Psoas muscle (tissue), 7 donors: ENCODE measurements at regions not wholly inside any gene's neighbourhood (a gene's known extent, or its start where the extent isn't known, plus 50 kb on each side); places are given as distances from the start of the nearest gene placed in this dataset.
"Not testable (repeated sequence)": the region's sequence is repeated elsewhere in the genome, so short reads cannot be mapped to it uniquely, and the experiment has no call there.

Experiments
- ATAC-seq, 4 donors: fragments of 200-7000 bp; cut with Tn5 transposase; one replicate each; pipeline ENCODE4 v1.9.1; 2020; ENCODE audit warnings: moderate library complexity in 3 of 4, mild to moderate bottlenecking in 2 of 4
- DNase-seq, 2 donors: peaks; one replicate each; pipeline ENCODE4 v3.0.0-alpha.2; 2020
- H3K27ac ChIP-seq: fragments of 200-600 bp; one replicate; pipeline ENCODE4 v1.8.0; 2022
- H3K27me3 ChIP-seq, 3 donors: fragments of 200-600 bp in 1 of 3; one replicate each; pipeline versions ENCODE4 v1.6.1 to v1.8.0; 2013 to 2022; ENCODE audit warnings: low read length in 2 of 3, mild to moderate bottlenecking in 2 of 3, moderate library complexity in 1 of 3; ENCODE audit not compliant: insufficient read depth in 3 of 3
- H3K36me3 ChIP-seq, 2 donors: fragments of 200-600 bp in 1 of 2; one replicate each; pipeline versions ENCODE4 v1.6.1 to v1.8.0; 2013 to 2022; ENCODE audit warnings: low read depth in 1 of 2, mild to moderate bottlenecking in 1 of 2, moderate library complexity in 1 of 2; ENCODE audit not compliant: insufficient read depth in 1 of 2
- H3K4me1 ChIP-seq: fragments of 200-600 bp; one replicate; pipeline ENCODE4 v1.8.0; 2022
- H3K4me3 ChIP-seq: fragments of 200-600 bp; one replicate; pipeline ENCODE4 v1.8.0; 2022; ENCODE audit warnings: mild to moderate bottlenecking
- H3K9me3 ChIP-seq: fragments of 200-600 bp; one replicate; pipeline ENCODE4 v1.8.0; 2022
- CTCF ChIP-seq: fragments of 200-600 bp; IDR thresholded peaks from one replicate; pipeline ENCODE4 v1.8.0; 2022; ENCODE audit warnings: antibody characterized with exemption
- WGBS, 3 donors: extraction: QIAGEN DNeasy Blood & Tissue Kit; methylation state at CpG; one replicate each; pipeline versions ENCODE4 v1.1.6 to v1.1.7; 2013; 5-methylcytosine and 5-hydroxymethylcytosine counted together
- intact Hi-C, 2 donors: fragments of 100-400 bp; cut with DNase I; formaldehyde crosslinking; loops; one replicate each; pipeline versions ENCODE4 v1.11.0 to v1.14.2; 2022
- donor health status: healthy with polysubstance abuse.
- donor health status: DM: no; HTN: no; CAD: no; lungs with moderate emphysema.
- donor health status: Bipolar disorder and iron deficiency.
- donor health status: healthy.
- donor health status: DM: yes; HTN: yes; CAD: no.
- donor health status: DM: no; HTN: no; CAD: no.
- donor health status: DM: yes; HTN: yes; CAD: no.

- no peak for TF ChIP-seq CTCF
- 90 to 95% (median 94%) methylated on average over 30 of the region's 30 CpGs for whole genome bisulfite sequencing, 3 donors
- intact Hi-C loops, result no loop called here
These were observed 133.2 kb downstream of the IGLL1 start for GRCh38 chr22:23446796-23447350.

GRCh38 chr22:23446194-23446593 lies 133.9 kb downstream of the IGLL1 start:
- DNase-seq, H3K9me3 ChIP-seq, H3K27ac ChIP-seq, intact Hi-C loops, H3K4me1 ChIP-seq, ATAC-seq, H3K4me3 ChIP-seq, H3K36me3 ChIP-seq, H3K27me3 ChIP-seq: not testable (repeated sequence)

More at GRCh38 chr22:23446796-23447350, 133.2 kb downstream of the IGLL1 start:
- Histone ChIP-seq H3K4me3 (no peak overlapping the region), H3K27ac (no peak overlapping the region), H3K27me3 (peaks cover 0 to 2% (median 0%) of the 10 kb centered on the region in 3 donors), H3K36me3 (no peaks in the 10 kb centered on the region), H3K9me3 (no peaks in the 10 kb centered on the region), H3K4me1 (no peaks in the 10 kb centered on the region)
- DNase-seq (no peak), ATAC-seq (no peak)

GRCh38 chr22:23443905-23444304 lies 136.2 kb downstream of the IGLL1 start:
- WGBS, 3 donors, result 44 to 48% (median 46%) methylated on average over 1 to 2 of the region's 2 CpGs
- H3K4me3 ChIP-seq, H3K27me3 ChIP-seq, H3K36me3 ChIP-seq, intact Hi-C loops, H3K27ac ChIP-seq, H3K9me3 ChIP-seq, DNase-seq, ATAC-seq, H3K4me1 ChIP-seq: not testable (repeated sequence)

GRCh38 chr22:23439581-23439980 lies 140.5 kb downstream of the IGLL1 start:
- H3K4me1 ChIP-seq, DNase-seq, H3K4me3 ChIP-seq, H3K27me3 ChIP-seq, ATAC-seq, H3K36me3 ChIP-seq, H3K27ac ChIP-seq, H3K9me3 ChIP-seq, intact Hi-C loops: not testable (repeated sequence)
- 91 to 98% (median 96%) methylated on average over 3 of the region's 3 CpGs for WGBS, 3 donors

- intact Hi-C loops, result no loop called here
- no peak for TF ChIP-seq CTCF
- 51 to 59% (median 54%) methylated on average over 12 to 13 of the region's 13 CpGs for WGBS, 3 donors
- H3K36me3 ChIP-seq, result no peaks in the 10 kb centered on the region
- H3K9me3 ChIP-seq, result no peaks in the 10 kb centered on the region
- H3K27me3 ChIP-seq, result peaks cover 0 to 2% (median 0%) of the 10 kb centered on the region in 3 donors
- no peak for DNase-seq
- H3K27ac ChIP-seq, result no peak overlapping the region
- no peaks in the 10 kb centered on the region for H3K4me1 ChIP-seq
- ATAC-seq, result no peak
- H3K4me3 ChIP-seq, result no peak overlapping the region
These were observed 141.9 kb downstream of the IGLL1 start for GRCh38 chr22:23438216-23438615.

- no peaks in the 10 kb centered on the region for H3K9me3 ChIP-seq
- ATAC-seq (no peak), DNase-seq (no peak)
- WGBS, 3 donors, result 84 to 86% (median 86%) methylated on average over 16 of the region's 16 CpGs
- H3K36me3 ChIP-seq, result no peaks in the 10 kb centered on the region
- no peak for TF ChIP-seq CTCF
- H3K4me3 ChIP-seq, result no peak overlapping the region
- no peak overlapping the region for H3K27ac ChIP-seq
- H3K4me1 ChIP-seq, result no peaks in the 10 kb centered on the region
- peaks cover 0 to 4% (median 2%) of the 10 kb centered on the region in 3 donors for H3K27me3 ChIP-seq
- intact Hi-C loops, result no loop called here
These were observed 142.3 kb downstream of the IGLL1 start for GRCh38 chr22:23437779-23438178.

- H3K4me3 ChIP-seq, H3K4me1 ChIP-seq, DNase-seq, intact Hi-C loops, H3K27ac ChIP-seq, H3K9me3 ChIP-seq, H3K36me3 ChIP-seq, ATAC-seq: not testable (repeated sequence)
- 56 to 63% (median 58%) methylated on average over 3 to 7 of the region's 7 CpGs for WGBS, 3 donors
- peaks cover 0 to 10% (median 2%) of the 10 kb centered on the region in 3 donors for H3K27me3 ChIP-seq
These were observed 143.0 kb downstream of the IGLL1 start for GRCh38 chr22:23437107-23437395.

- H3K4me3 ChIP-seq, H3K36me3 ChIP-seq, H3K27ac ChIP-seq, H3K4me1 ChIP-seq, ATAC-seq, intact Hi-C loops, H3K9me3 ChIP-seq, DNase-seq: not testable (repeated sequence)
- H3K27me3 ChIP-seq, result peaks cover 0 to 15% (median 2%) of the 10 kb centered on the region in 3 donors
- 66 to 70% (median 68%) methylated on average over 20 to 23 of the region's 23 CpGs for WGBS, 3 donors
These were observed 143.6 kb downstream of the IGLL1 start for GRCh38 chr22:23436354-23437106.

GRCh38 chr22:23435186-23435585 lies 144.9 kb downstream of the IGLL1 start:
- H3K4me1 ChIP-seq, H3K27ac ChIP-seq, ATAC-seq, H3K4me3 ChIP-seq, DNase-seq, H3K9me3 ChIP-seq, H3K36me3 ChIP-seq, intact Hi-C loops: not testable (repeated sequence)
- 77 to 87% (median 80%) methylated on average over 12 to 15 of the region's 16 CpGs for WGBS, 3 donors
- peaks cover 0 to 23% (median 2%) of the 10 kb centered on the region in 3 donors for H3K27me3 ChIP-seq
